ENCODE measurements at regions not wholly inside any gene's neighbourhood (a gene's known extent, or its start where the extent isn't known, plus 50 kb on each side); places are given as distances from the start of the nearest gene placed in this dataset.

GRCh38 chr11:32531528-32531927, 52.1 kb upstream of the EIF3M start:
- H3K4me1 ChIP-seq (ENCODE audit: low read length), result 0 out of 2 replicates have a peak, but pooled peaks cover 3% of the 10 kb centered on the region
- no peaks in the 10 kb centered on the region for H3K36me3 ChIP-seq (replicated peaks; ENCODE audit: insufficient read depth, low read length)
- no peak overlapping the region for H3K4me2 ChIP-seq (ENCODE audit: low read depth, low read length)
- H3K79me2 ChIP-seq (ENCODE audit: low read length), result no peaks in the 10 kb centered on the region
- H3K4me3 ChIP-seq (ENCODE audit: low read length), result no peak overlapping the region
- H4K20me1 ChIP-seq (ENCODE audit: insufficient read depth, low read length), result no peaks in the 10 kb centered on the region
- H2AFZ ChIP-seq (ENCODE audit: low read length), result no peak overlapping the region
- no peak for DNase-seq
- H3K9me2 ChIP-seq (replicated peaks; ENCODE audit: insufficient read depth, low read length), result no peaks in the 10 kb centered on the region
- H3K27ac ChIP-seq (ENCODE audit: low read length), result no peak overlapping the region
- no peak overlapping the region for H3K9ac ChIP-seq (ENCODE audit: low read length)
- H3F3A ChIP-seq (ENCODE audit: insufficient read depth, low read length), result no peaks in the 10 kb centered on the region
- H3K27me3 ChIP-seq (replicated peaks; ENCODE audit: insufficient read depth, low read length), result no peaks in the 10 kb centered on the region
- no peaks in the 10 kb centered on the region for H3K9me3 ChIP-seq (replicated peaks; ENCODE audit: insufficient read depth, low read length)
- TF ChIP-seq EZH2 (optimal IDR thresholded peaks at IDR 0.05; ENCODE audit: low read depth, low read length) (no peak), CTCF (IDR thresholded peaks at IDR 0.05; ENCODE audit: low read length) (no peak), EZH2phosphoT487 (IDR thresholded peaks at IDR 0.05; ENCODE audit: low read length) (no peak)

GRCh38 chr11:32529994-32530588, 53.5 kb upstream of the EIF3M start:
- H3K4me3 ChIP-seq (ENCODE audit: low read length), result no peak overlapping the region
- no peaks in the 10 kb centered on the region for H3F3A ChIP-seq (ENCODE audit: insufficient read depth, low read length)
- no peaks in the 10 kb centered on the region for H3K27me3 ChIP-seq (replicated peaks; ENCODE audit: insufficient read depth, low read length)
- DNase-seq, result no peak
- no peaks in the 10 kb centered on the region for H4K20me1 ChIP-seq (ENCODE audit: insufficient read depth, low read length)
- no peak overlapping the region for H3K4me2 ChIP-seq (ENCODE audit: low read depth, low read length)
- H3K9ac ChIP-seq (ENCODE audit: low read length), result no peak overlapping the region
- 0 out of 2 replicates have a peak overlapping the region, but pooled peaks have one; percentile 45 for H2AFZ ChIP-seq (ENCODE audit: low read length)
- no peaks in the 10 kb centered on the region for H3K36me3 ChIP-seq (replicated peaks; ENCODE audit: insufficient read depth, low read length)
- 0 out of 2 replicates have a peak, but pooled peaks cover 3% of the 10 kb centered on the region for H3K4me1 ChIP-seq (ENCODE audit: low read length)
- no peaks in the 10 kb centered on the region for H3K9me2 ChIP-seq (replicated peaks; ENCODE audit: insufficient read depth, low read length)
- no peaks in the 10 kb centered on the region for H3K9me3 ChIP-seq (replicated peaks; ENCODE audit: insufficient read depth, low read length)
- no peak overlapping the region for H3K27ac ChIP-seq (ENCODE audit: low read length)
- TF ChIP-seq EZH2phosphoT487 (IDR thresholded peaks at IDR 0.05; ENCODE audit: low read length) (no peak), EZH2 (optimal IDR thresholded peaks at IDR 0.05; ENCODE audit: low read depth, low read length) (no peak), CTCF (IDR thresholded peaks at IDR 0.05; ENCODE audit: low read length) (no peak)
- no peaks in the 10 kb centered on the region for H3K79me2 ChIP-seq (ENCODE audit: low read length)

- Histone ChIP-seq H4K20me1 (ENCODE audit: insufficient read depth, low read length) (no peaks in the 10 kb centered on the region), H2AFZ (ENCODE audit: low read length) (0 out of 2 replicates have a peak overlapping the region, but pooled peaks have one; percentile 13), H3K27ac (ENCODE audit: low read length) (no peak overlapping the region), H3K4me1 (ENCODE audit: low read length) (0 out of 2 replicates have a peak, but pooled peaks cover 3% of the 10 kb centered on the region), H3K36me3 (replicated peaks; ENCODE audit: insufficient read depth, low read length) (no peaks in the 10 kb centered on the region), H3F3A (ENCODE audit: insufficient read depth, low read length) (no peaks in the 10 kb centered on the region), H3K9ac (ENCODE audit: low read length) (no peak overlapping the region), H3K9me3 (replicated peaks; ENCODE audit: insufficient read depth, low read length) (no peaks in the 10 kb centered on the region), H3K9me2 (replicated peaks; ENCODE audit: insufficient read depth, low read length) (no peaks in the 10 kb centered on the region), H3K4me2 (ENCODE audit: low read depth, low read length) (no peak overlapping the region), H3K79me2 (ENCODE audit: low read length) (no peaks in the 10 kb centered on the region), H3K4me3 (ENCODE audit: low read length) (no peak overlapping the region), H3K27me3 (replicated peaks; ENCODE audit: insufficient read depth, low read length) (no peaks in the 10 kb centered on the region)
- TF ChIP-seq EZH2phosphoT487 (IDR thresholded peaks at IDR 0.05; ENCODE audit: low read length), result no peak
- TF ChIP-seq EZH2 (optimal IDR thresholded peaks at IDR 0.05; ENCODE audit: low read depth, low read length), result no peak
- TF ChIP-seq CTCF (IDR thresholded peaks at IDR 0.05; ENCODE audit: low read length), result no peak
- DNase-seq, result no peak
Observed at GRCh38 chr11:32527261-32528175, 56.1 kb upstream of the EIF3M start.
